ENCODE measurements at regions not wholly inside any gene's neighbourhood (a gene's known extent, or its start where the extent isn't known, plus 50 kb on each side); places are given as distances from the start of the nearest gene placed in this dataset.

GRCh38 chr6:14510038-14510437, 392.5 kb downstream of the CD83 start:
- no peaks in the 10 kb centered on the region for H3K27me3 ChIP-seq (ENCODE audit: insufficient read depth in 3 of 3, low read length in 2 of 3)
- no peaks in the 10 kb centered on the region for H3K4me1 ChIP-seq
- DNase-seq (no peak), ATAC-seq (no peak)
- H3K9me3 ChIP-seq = no peaks in the 10 kb centered on the region
- WGBS, 3 donors = 82 to 86% (median 84%) methylated on average over 6 of the region's 6 CpGs
- H3K27ac ChIP-seq = no peak overlapping the region
- no peak for TF ChIP-seq CTCF (IDR thresholded peaks at IDR 0.05)
- no peak overlapping the region for H3K4me3 ChIP-seq
- intact Hi-C loops (cut with DNase I) = no loop called here
- H3K36me3 ChIP-seq (ENCODE audit: insufficient read depth in 1 of 2, low read depth in 1 of 2) = no peaks in the 10 kb centered on the region

- no peak for DNase-seq
- no peaks in the 10 kb centered on the region for H3K27me3 ChIP-seq (ENCODE audit: insufficient read depth in 3 of 3, low read length in 2 of 3)
- H3K9me3 ChIP-seq = no peaks in the 10 kb centered on the region
- no peaks in the 10 kb centered on the region for H3K36me3 ChIP-seq (ENCODE audit: insufficient read depth in 1 of 2, low read depth in 1 of 2)
- H3K4me3 ChIP-seq = no peak overlapping the region
- no peak for TF ChIP-seq CTCF (IDR thresholded peaks at IDR 0.05)
- 68 to 76% (median 69%) methylated on average over 2 of the region's 2 CpGs for WGBS, 3 donors
- intact Hi-C loops (cut with DNase I) = no loop called here
- no peak for ATAC-seq
- no peak overlapping the region for H3K27ac ChIP-seq
- H3K4me1 ChIP-seq = no peaks in the 10 kb centered on the region
Measured at GRCh38 chr6:14511061-14511586, 393.6 kb downstream of the CD83 start.

GRCh38 chr6:14512246-14512645, 394.7 kb downstream of the CD83 start:
- DNase-seq = no peak
- no peak for ATAC-seq
- H3K27me3 ChIP-seq (ENCODE audit: insufficient read depth in 3 of 3, low read length in 2 of 3) = no peaks in the 10 kb centered on the region
- H3K36me3 ChIP-seq (ENCODE audit: insufficient read depth in 1 of 2, low read depth in 1 of 2) = no peaks in the 10 kb centered on the region
- no peak overlapping the region for H3K27ac ChIP-seq
- H3K9me3 ChIP-seq = no peaks in the 10 kb centered on the region
- intact Hi-C loops (cut with DNase I) = no loop called here
- WGBS, 3 donors = 93 to 95% (median 93%) methylated on average over 3 of the region's 3 CpGs
- H3K4me1 ChIP-seq = no peaks in the 10 kb centered on the region
- no peak for TF ChIP-seq CTCF (IDR thresholded peaks at IDR 0.05)
- H3K4me3 ChIP-seq = no peak overlapping the region

- H3K36me3 ChIP-seq (ENCODE audit: insufficient read depth in 1 of 2, low read depth in 1 of 2) = no peaks in the 10 kb centered on the region
- DNase-seq (no peak), ATAC-seq (no peak)
- intact Hi-C loops (cut with DNase I) = no loop called here
- H3K27ac ChIP-seq = no peak overlapping the region
- no peaks in the 10 kb centered on the region for H3K4me1 ChIP-seq
- 77 to 84% (median 81%) methylated on average over 7 of the region's 7 CpGs for WGBS, 3 donors
- no peak for TF ChIP-seq CTCF (IDR thresholded peaks at IDR 0.05)
- H3K27me3 ChIP-seq (ENCODE audit: insufficient read depth in 3 of 3, low read length in 2 of 3) = no peaks in the 10 kb centered on the region
- no peak overlapping the region for H3K4me3 ChIP-seq
- no peaks in the 10 kb centered on the region for H3K9me3 ChIP-seq
Measured at GRCh38 chr6:14513496-14514393, 396.2 kb downstream of the CD83 start.
